ENCODE measurements at regions not wholly inside any gene's neighbourhood (a gene's known extent, or its start where the extent isn't known, plus 50 kb on each side); places are given as distances from the start of the nearest gene placed in this dataset.
"Not testable (repeated sequence)": the region's sequence is repeated elsewhere in the genome, so short reads cannot be mapped to it uniquely, and the experiment has no call there.

GRCh38 chr4:3365871-3366842 is 73.3 kb downstream of the RGS12 start:
- DNase-seq, result no peak

DNA sequence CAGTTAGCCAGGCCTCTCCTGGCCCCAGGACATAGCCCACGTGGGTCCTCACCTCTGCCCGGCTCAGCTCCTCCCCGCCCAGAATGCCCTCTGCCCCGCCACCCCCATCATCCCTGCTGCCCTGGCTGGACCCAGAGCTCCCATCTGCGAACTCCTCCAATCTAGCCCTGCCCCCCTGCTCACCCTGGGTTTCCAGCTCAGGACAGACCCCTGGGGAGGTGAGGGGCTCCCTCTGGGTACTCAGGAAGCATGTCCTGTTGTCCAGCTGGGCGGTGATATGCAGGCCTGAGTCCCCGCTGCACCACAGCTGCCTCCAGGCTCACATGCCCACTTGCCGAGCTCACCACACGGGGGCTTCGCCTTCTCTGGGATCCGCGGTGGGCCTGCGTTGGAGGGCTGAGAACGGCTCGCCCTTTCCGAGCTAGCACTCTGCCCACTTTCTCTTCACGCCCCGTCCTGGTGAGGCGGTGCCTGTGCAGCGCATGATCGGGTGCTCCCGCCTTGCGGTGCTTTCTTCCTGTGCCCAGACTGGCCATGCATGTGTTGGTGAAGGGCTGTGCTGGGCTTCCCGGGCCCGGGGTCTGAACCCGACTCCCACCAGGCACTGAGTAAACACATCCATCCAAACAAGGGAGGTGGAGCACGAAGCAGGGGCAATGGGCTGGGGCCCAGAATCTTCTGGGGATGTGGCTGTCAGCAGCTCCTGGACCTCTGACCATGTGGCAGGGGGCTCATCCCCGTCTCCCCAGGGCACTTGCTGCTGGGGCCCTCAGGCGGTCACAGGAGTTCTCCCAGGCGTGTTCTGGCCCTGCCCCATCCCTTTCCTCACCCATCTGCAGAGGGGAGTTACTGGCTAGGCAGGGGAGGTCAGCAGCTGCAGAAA is 74.3 kb downstream of the RGS12 start:
- DNase-seq, result no peak

DNA sequence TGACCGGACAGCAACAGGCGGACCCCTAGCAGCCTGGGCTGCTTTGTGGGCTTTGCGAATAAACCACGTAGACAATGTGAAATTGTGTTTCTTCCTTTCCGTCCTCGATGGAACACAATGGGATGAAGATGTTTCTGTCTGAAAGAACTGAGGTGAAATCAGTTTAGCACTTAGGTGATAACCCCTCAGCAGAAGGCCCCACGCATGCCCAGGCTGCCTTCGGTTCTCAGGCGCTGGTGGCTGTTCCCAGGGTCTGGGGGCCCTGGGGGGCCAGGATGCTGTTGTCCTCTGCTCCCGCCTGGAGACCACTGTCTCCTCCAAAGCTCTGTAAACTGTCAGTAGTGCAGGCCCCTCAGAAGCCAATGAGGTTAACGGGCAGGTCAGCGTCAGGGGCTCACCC is 73.9 kb upstream of the HGFAC start:
- DNase-seq, result no peak

GRCh38 chr4:3368334-3368733 is 73.4 kb upstream of the HGFAC start:
- DNase-seq, result no peak

DNA sequence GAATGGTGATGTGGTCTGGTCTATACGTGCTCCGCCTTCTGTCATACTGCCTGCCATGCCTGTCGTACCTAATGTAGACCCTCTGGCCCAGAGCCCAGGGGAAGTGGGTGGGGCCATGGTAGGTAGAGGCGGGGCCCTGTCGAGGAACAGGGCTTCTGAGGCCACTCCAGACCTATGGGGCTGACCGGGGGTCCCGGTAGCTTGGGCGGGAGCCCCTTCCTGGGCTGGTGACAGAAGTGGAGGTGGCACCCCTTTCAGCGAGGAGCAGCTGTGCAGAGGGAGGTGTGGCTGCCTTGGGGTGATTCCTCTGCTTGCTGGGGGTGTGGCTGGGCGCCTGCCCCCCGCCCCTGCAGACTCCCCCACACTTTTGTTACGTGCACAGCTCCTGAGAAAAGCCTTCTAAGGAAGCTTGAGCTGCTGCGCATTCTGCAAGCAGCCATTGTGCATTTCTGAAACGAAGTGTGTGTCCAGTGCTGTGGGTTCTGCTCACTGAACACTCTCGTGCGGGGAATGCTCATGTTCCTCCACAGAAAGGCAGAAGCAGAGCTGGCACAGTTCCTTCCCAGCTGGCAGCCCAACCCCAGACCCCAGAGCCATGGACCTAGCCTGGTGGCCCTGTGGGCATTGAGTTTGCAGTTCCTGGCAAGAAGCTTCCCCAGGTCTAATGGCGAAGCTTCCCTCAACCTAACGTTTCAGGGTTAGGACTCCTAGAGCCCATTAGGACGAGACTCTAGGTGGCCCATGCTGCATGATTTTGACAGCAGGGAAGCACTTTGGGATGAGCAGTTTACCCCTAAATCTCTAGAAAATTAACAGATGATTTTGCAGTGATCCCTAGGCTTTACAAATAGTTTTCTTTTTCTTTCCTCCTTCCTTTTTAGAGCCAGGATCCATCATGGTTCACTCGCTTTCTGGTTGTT is 72.7 kb upstream of the HGFAC start:
- DNase-seq, result no peak

DNA sequence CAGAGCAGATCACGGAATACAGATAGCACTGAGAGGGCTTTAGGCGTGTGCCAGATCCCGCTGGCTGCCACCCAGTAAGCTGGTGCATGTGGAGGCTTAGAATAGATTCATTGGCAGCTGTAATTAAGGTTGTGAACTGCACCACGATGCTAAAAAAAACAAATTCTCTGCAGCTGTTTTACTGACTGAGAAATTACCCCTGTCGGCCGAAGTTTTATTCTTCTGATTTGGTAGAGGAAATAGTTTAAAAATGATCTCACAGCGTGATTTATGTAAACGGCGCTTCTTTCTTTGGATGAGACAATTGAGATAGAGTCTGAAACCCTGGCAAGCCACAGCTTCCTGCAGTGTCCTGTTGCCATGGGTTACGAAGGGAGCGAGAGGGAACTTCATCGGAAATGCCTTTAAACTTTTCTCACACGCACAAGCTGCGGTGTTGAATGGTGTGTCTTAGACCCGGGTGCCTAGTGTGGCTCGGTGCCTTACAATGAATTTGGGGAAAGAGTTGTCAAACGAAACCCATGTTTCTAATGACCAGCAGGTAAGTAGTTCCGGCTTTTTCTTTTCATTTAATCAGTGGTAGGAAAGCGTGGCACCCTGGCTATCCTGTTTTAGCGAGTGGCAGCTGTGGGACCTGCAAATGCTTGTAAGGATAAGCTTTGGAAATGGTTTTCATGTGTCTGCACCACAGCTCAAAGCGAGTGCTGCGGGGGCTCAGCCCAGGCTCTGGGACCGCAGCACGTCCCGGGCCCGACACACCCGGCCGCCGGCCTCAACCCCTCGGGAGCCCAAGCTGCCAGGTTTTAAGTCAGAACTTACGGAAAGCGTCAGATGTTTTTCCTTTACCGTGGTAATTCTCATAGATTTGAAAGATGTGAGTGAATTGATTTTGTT is 71.7 kb upstream of the HGFAC start:
- no peak for DNase-seq

DNA sequence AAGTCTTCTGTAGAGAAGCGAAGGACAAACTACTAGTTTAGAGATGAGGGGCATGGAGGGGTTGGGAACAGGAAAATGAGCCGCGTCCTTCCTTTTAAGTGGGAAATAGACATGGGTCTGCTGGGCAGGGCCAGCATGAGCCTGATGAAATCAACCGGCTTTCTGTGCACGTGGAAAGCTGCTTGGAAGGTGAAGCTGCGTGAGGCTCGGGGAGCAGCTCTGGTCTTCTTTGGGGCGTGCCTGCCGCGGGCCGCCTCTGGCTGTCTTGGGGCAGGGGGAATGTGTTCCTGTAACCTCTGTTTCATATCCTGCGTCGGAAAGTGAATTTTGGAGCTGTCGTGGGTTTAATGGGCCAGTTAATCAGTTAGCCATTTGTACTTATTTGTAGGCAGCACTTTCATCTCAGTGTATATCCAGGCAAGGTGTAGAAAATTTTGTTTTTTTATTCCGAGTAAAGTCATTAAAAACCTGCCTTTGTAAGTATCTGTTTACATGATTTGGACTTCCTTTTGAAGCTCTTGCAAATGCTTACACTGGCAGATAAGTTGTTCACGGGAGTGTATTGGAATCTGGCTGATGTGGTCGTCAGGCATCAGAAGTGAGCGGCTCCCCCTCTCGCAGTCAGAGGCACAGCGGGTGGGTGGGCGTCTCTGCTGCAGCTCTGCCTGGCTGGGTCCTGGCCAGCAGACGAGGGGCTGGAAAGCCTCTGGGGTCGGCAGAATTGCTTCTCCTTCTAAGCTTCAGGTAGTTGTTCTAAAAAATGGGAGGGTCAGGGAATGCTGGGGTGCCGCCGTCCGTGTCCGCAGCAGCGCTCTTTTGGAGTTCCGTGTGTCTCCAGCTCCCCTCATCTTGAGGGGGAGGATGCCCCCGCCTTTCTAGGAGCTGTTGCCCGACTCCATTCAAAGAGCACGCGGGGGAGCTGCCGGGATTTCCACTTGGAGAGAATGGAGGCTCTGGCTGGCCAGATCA is 70.5 kb upstream of the HGFAC start:
- no peak for DNase-seq

DNA sequence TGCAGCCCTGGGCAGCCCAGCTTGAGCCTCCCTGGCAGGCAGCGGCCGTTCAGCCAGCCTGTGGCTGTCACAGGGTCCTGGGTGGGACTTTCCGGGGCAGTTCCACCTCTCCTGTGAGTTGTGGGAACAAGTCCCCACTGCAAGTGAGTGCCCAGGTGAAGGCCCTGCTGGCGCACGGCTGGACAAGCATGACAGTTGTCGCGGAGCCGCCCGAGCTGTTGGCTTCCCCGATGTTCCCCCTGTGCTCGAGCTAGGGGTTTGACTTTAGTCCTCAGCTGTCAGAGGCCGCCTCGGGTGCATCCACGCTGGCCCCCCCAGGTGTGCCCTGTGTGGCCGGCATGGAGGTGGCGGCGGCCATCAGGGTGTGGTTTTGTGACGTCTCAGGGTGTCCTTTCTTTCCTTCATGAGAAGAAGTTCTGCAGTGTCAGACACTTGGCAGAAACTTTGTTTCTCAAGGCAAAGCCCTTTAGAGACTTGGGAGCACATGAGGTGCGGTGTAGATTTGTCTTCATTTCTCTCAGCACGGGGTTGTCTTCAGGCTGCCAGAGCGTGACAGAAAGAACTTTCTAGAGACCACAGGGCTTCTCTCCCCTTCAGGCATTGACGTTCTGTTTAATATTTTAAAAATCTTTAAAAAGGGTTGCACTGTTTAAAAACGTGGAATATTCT is 69.4 kb upstream of the HGFAC start:
- no peak for DNase-seq

GRCh38 chr4:3372933-3373465 is 68.8 kb upstream of the HGFAC start:
- DNase-seq, result no peak

- no peak for DNase-seq
Measured at GRCh38 chr4:3373468-3373867, 68.3 kb upstream of the HGFAC start.

DNA sequence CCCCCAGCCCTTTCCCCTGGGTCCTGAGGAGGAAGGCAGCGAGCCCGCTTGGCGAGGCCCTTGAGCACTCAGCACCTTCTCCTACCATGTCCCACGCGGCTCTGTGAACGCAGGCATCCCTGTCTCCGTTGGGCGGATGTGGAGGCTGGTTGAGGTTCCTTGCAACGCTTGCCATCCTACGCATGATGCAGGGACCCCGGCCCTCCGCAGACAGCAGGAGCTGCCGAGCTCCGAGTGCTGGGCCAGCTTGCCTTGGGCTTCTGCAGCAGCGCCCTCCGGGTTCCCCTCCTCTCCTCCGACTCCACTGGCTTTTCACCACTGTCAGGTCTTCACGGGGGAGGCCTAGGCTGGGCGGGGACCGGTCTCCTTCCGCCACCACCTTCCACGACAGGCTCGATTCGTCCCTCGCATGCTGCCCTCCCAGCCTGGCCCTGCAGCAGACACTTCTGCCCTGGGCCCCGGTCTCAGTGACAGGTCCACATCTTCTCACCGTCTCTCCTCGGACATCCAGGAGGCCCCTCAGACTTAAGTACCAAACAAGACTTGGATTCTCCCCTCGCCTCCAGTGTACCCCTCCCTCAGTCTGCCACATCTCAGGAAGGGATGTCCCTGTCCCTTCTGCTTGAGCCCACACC is 67.6 kb upstream of the HGFAC start:
- no peak for DNase-seq

DNA sequence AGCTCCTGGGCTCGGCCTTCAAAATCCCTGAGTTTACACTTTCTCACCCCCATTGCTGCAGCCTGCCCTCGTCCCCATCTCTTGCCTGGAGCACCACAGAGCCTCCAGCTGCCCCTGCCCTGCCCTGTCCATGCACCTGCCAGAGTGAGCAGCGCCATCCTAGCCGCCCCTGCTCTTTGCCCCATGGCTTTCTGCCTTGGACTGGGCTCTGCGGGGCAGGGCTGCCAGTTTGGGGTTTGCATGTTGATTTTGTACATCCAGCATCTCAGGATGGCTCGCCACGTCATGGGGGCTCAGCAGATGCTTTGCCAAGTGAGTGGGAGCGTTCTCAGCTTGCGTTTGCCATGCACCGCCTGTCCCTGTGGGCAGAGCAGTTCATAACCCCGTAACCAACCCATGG is 67.1 kb upstream of the HGFAC start:
- DNase-seq, result no peak

GRCh38 chr4:3375688-3376087 is 66.1 kb upstream of the HGFAC start:
- DNase-seq, result no peak

- no peak for DNase-seq
Measured at GRCh38 chr4:3376266-3376665, 65.5 kb upstream of the HGFAC start.

DNA sequence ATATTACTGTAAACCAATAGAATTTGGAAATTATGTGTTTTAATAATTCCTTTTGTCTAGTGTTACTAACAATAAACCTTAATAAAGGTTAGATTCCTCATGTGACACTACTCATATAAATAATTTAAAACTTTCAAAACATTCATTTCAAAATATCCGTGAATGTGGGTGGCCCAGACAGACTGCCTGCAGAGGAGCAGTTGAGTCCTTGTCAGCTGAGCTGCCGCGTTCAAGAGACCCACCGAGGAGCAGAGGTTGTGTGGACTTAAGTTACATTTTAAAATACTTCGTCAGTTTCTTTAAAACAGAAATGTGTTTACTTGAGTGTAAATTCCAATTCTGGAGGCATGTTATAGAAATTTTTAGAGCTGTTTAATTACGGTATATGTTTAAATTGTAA is 64.2 kb upstream of the HGFAC start:
- no peak for DNase-seq

GRCh38 chr4:3380336-3380735 is 61.4 kb upstream of the HGFAC start:
- not testable (repeated sequence) for DNase-seq

- DNase-seq, result not testable (repeated sequence)
Measured at GRCh38 chr4:3381208-3381607, 60.6 kb upstream of the HGFAC start.

DNA sequence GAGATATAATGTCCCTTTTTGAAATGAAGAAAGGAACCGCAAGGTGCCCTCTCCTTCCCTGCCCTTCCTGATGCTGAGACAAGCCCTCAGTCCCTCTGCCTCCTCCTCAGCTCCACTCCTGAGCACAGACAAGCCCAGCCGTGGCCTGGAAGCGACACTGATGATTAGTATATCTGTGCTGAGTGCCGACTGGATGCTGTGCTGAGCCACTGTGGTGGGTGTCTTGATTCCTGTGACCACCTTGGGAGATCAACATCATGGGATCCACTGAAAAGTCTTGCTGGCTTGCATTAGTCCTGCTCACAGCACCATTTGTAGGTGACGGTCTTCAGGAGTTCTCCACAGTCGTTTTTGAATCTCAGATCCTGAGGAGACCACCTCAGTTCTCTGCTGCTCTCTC is 59.5 kb upstream of the HGFAC start:
- DNase-seq, result no peak

DNA sequence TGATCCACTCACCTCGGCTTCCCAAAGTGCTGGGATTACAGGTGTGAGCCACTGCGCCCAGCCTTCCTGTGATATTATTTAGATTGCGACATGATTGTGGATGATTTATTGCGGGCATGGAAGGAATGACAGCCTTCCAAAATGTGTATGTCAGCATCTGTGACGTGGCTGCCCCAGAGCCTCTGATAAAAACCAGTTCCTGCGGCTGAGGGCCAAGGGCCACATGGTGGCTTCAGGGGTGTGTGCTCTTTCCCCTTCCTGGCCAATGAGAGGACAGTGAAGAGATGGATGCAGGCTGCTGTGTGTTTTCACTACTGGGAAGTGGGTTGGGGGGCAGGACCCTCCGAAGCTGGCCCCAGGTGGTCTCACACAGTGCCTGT is 57.4 kb upstream of the HGFAC start:
- DNase-seq, result no peak

Data from SHP77 treated with DMSO at 0.1 percent for 48 hours (cell line).